Cardiac muscle cell (in vitro differentiated cells and primary cell): ENCODE measurements at regions not wholly inside any gene's neighbourhood (a gene's known extent, or its start where the extent isn't known, plus 50 kb on each side); places are given as distances from the start of the nearest gene placed in this dataset.

Experiments used
- DNase-seq, 2 donors: peaks; one replicate each; pipeline versions ENCODE4 v3.0.0 to v3.0.0-alpha.2; 2010 to 2017; ENCODE audit warnings: low read depth in 1 of 2, low spot score in 1 of 2
- H3K27ac ChIP-seq: fragments of 200-600 bp; sonication (generic); 2 replicates; pipeline ENCODE4 v1.5.1; 2016
- H3K27me3 ChIP-seq: fragments of 200-600 bp; sonication (generic); 2 replicates; pipeline ENCODE4 v1.6.0; 2016; ENCODE audit warnings: control low read depth
- H3K36me3 ChIP-seq: fragments of 200-600 bp; sonication (generic); 2 replicates; pipeline ENCODE4 v1.5.1; 2016; ENCODE audit warnings: control low read depth
- H3K4me1 ChIP-seq: fragments of 200-600 bp; sonication (generic); 2 replicates; pipeline ENCODE4 v1.8.1; 2017; ENCODE audit warnings: low read depth, mild to moderate bottlenecking, mixed run types
- H3K4me3 ChIP-seq: fragments of 200-600 bp; sonication (generic); 2 replicates; pipeline ENCODE4 v1.5.1; 2016; ENCODE audit warnings: mild to moderate bottlenecking
- H3K9me3 ChIP-seq: fragments of 200-600 bp; sonication (generic); 2 replicates; pipeline ENCODE4 v1.5.1; 2017; ENCODE audit warnings: low read depth, mild to moderate bottlenecking, control low read depth
- CTCF ChIP-seq: IDR thresholded peaks from 2 replicates; pipeline ENCODE4 v1.5.1; 2012; ENCODE audit warnings: low read depth, mild to moderate bottlenecking, low read length

- Histone ChIP-seq H3K27me3 (no peaks in the 10 kb centered on the region), H3K9me3 (no peaks in the 10 kb centered on the region), H3K27ac (peak overlapping the region; percentile 35), H3K36me3 (no peaks in the 10 kb centered on the region), H3K4me3 (no peak overlapping the region), H3K4me1 (no peaks in the 10 kb centered on the region)
- TF ChIP-seq CTCF: no peak
- DNase-seq: peak; percentile 9 to 58
Measured at GRCh38 chr3:81289676-81290075, 471.8 kb downstream of the GBE1 start.

- H3K4me3 ChIP-seq: no peak overlapping the region
- H3K36me3 ChIP-seq: no peaks in the 10 kb centered on the region
- H3K27me3 ChIP-seq: no peaks in the 10 kb centered on the region
- no peaks in the 10 kb centered on the region for H3K9me3 ChIP-seq
- no peak for TF ChIP-seq CTCF
- no peaks in the 10 kb centered on the region for H3K4me1 ChIP-seq
- H3K27ac ChIP-seq: no peak overlapping the region
- peak in 1 of 2 donors; percentile 11 for DNase-seq
Measured at GRCh38 chr3:81279481-81280379, 481.7 kb downstream of the GBE1 start.

GRCh38 chr3:81277853-81278252, 483.6 kb downstream of the GBE1 start:
- DNase-seq: peak in 1 of 2 donors; percentile 45

GRCh38 chr3:81274671-81275070, 486.8 kb downstream of the GBE1 start:
- H3K27me3 ChIP-seq: no peaks in the 10 kb centered on the region
- H3K4me3 ChIP-seq: no peak overlapping the region
- H3K4me1 ChIP-seq: no peaks in the 10 kb centered on the region
- no peaks in the 10 kb centered on the region for H3K9me3 ChIP-seq
- TF ChIP-seq CTCF: no peak
- DNase-seq: peak in 1 of 2 donors; percentile 50
- H3K36me3 ChIP-seq: no peaks in the 10 kb centered on the region
- H3K27ac ChIP-seq: no peak overlapping the region

More at GRCh38 chr3:81277853-81278252, 483.6 kb downstream of the GBE1 start:
- no peak overlapping the region for H3K4me3 ChIP-seq
- TF ChIP-seq CTCF: no peak
- H3K9me3 ChIP-seq: no peaks in the 10 kb centered on the region
- H3K27ac ChIP-seq: no peak overlapping the region
- no peaks in the 10 kb centered on the region for H3K4me1 ChIP-seq
- H3K36me3 ChIP-seq: no peaks in the 10 kb centered on the region
- H3K27me3 ChIP-seq: no peaks in the 10 kb centered on the region

- Histone ChIP-seq H3K4me3 (no peak overlapping the region), H3K27ac (no peak overlapping the region), H3K27me3 (no peaks in the 10 kb centered on the region), H3K36me3 (no peaks in the 10 kb centered on the region), H3K9me3 (no peaks in the 10 kb centered on the region), H3K4me1 (no peaks in the 10 kb centered on the region)
- no peak for TF ChIP-seq CTCF
- DNase-seq: no peak
Measured at GRCh38 chr3:81270603-81271379, 490.7 kb downstream of the GBE1 start.
